GM12865 (cell line): ENCODE measurements at regions not wholly inside any gene's neighbourhood (a gene's known extent, or its start where the extent isn't known, plus 50 kb on each side); places are given as distances from the start of the nearest gene placed in this dataset.

ENCODE experiments used
- DNase-seq: peaks from one replicate; pipeline ENCODE4 v3.0.0; 2010; ENCODE audit warnings: low read depth
- H3K4me3 ChIP-seq: 2 replicates; pipeline ENCODE4 v1.5.1; 2011; ENCODE audit warnings: mild to moderate bottlenecking, low read depth, low read length, control low read depth
- CTCF ChIP-seq: IDR thresholded peaks from 2 replicates; pipeline ENCODE4 v1.5.1; 2011; ENCODE audit warnings: low read length, control low read depth, low read depth, inconsistent platforms; ENCODE audit not compliant: insufficient read depth; ENCODE audit errors: missing control alignments

GRCh38 chr12:102548543-102548942 is 68.2 kb upstream of the IGF1 start:
- no peak for TF ChIP-seq CTCF
- DNase-seq: no peak
- H3K4me3 ChIP-seq: no peak overlapping the region

- TF ChIP-seq CTCF: peak; percentile 42
- DNase-seq: peak; percentile 37
These were observed 63.4 kb upstream of the IGF1 start for GRCh38 chr12:102543494-102544485.

GRCh38 chr12:102542816-102543440 is 62.6 kb upstream of the IGF1 start:
- no peak overlapping the region for H3K4me3 ChIP-seq
- no peak for TF ChIP-seq CTCF
- no peak for DNase-seq

More at GRCh38 chr12:102543494-102544485, 63.4 kb upstream of the IGF1 start:
- H3K4me3 ChIP-seq: no peak overlapping the region

GRCh38 chr12:102540815-102541385 is 60.5 kb upstream of the IGF1 start:
- TF ChIP-seq CTCF: no peak
- DNase-seq: no peak
- no peak overlapping the region for H3K4me3 ChIP-seq

GRCh38 chr12:102539651-102540553 is 59.5 kb upstream of the IGF1 start:
- DNase-seq: no peak
- no peak overlapping the region for H3K4me3 ChIP-seq
- TF ChIP-seq CTCF: no peak

- no peak overlapping the region for H3K4me3 ChIP-seq
- no peak for DNase-seq
- TF ChIP-seq CTCF: no peak
These were observed 54.9 kb upstream of the IGF1 start for GRCh38 chr12:102535306-102535705.
